ENCODE measurements at regions not wholly inside any gene's neighbourhood (a gene's known extent, or its start where the extent isn't known, plus 50 kb on each side); places are given as distances from the start of the nearest gene placed in this dataset.

- DNase-seq (ENCODE audit: low read depth), result no peak
- no peak for TF ChIP-seq CTCF (conservative IDR thresholded peaks at IDR 0.05; ENCODE audit: control insufficient read depth, insufficient read depth, low read depth, low read length)
These were observed 393.1 kb upstream of the CELF2 start for GRCh38 chr10:10624567-10624962.

DNA sequence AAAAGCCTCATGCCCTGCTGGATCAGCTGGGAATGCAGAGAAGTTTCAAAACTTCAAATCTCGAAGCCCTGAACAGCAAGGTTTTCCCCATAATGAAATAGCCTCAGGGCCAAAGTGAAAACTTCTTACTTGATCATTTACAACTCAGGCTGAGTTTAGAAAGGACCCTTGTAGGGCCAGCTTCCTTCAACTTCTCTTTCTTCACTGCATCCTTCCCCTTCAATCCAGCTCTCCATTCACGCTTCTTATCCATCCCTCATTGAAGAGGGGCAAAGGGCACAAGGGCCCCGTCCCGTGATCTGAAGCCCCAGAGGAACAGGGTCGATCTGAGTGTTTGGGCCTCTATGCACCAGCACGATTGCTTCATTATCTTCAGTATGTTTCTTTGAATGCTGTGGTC is 392.2 kb upstream of the CELF2 start:
- no peak overlapping the region for H3K4me3 ChIP-seq (ENCODE audit: control insufficient read depth, low read depth, low read length)
- no peak for TF ChIP-seq CTCF (conservative IDR thresholded peaks at IDR 0.05; ENCODE audit: control insufficient read depth, insufficient read depth, low read depth, low read length)
- DNase-seq (ENCODE audit: low read depth), result no peak

More at GRCh38 chr10:10624567-10624962, 393.1 kb upstream of the CELF2 start:
- no peak overlapping the region for H3K4me3 ChIP-seq (ENCODE audit: control insufficient read depth, low read depth, low read length)

DNA sequence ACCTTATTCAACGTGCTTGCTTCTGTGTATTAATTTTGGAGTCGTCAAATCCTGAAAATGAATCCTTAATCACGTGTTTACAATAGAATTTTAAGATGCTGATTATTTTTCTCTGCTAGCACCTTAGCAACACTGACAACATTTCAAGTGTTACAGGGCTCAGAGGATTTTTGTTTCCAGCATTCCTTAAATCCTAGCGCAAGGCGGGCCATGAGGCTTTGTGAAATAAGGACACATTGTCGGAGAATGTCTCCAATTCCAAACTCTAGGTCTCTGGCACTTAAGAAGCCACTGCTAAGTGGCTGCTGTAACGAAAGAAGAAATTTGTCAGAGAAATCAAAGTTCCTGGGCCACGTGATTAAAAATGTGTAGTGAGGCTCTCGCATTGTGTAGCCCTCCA is 390.9 kb upstream of the CELF2 start:
- DNase-seq (ENCODE audit: low read depth), result no peak
- no peak for TF ChIP-seq CTCF (conservative IDR thresholded peaks at IDR 0.05; ENCODE audit: control insufficient read depth, insufficient read depth, low read depth, low read length)
- no peak overlapping the region for H3K4me3 ChIP-seq (ENCODE audit: control insufficient read depth, low read depth, low read length)

GRCh38 chr10:10627414-10627813 is 390.3 kb upstream of the CELF2 start:
- TF ChIP-seq CTCF (conservative IDR thresholded peaks at IDR 0.05; ENCODE audit: control insufficient read depth, insufficient read depth, low read depth, low read length), result no peak
- DNase-seq (ENCODE audit: low read depth), result no peak
- H3K4me3 ChIP-seq (ENCODE audit: control insufficient read depth, low read depth, low read length), result no peak overlapping the region

DNA sequence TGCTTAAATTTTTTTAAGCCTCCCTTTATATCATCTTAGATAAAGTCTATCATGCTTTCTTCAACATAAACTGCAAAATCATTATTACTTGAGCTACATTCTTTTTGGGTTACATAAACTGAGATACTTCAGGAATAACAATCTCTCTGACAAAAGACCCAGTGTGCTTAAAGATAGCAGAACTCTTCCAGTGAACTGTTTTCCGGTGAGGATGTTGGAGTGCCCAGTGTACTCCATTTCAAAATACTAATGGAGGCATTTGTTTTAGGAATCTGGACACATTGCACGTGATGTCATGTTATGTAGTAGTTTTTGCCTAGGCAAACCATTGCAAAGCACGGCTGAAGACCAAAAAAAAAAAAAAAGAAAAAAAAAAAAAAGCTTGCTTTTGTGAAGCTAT is 388.2 kb upstream of the CELF2 start:
- DNase-seq (ENCODE audit: low read depth), result no peak
- TF ChIP-seq CTCF (conservative IDR thresholded peaks at IDR 0.05; ENCODE audit: control insufficient read depth, insufficient read depth, low read depth, low read length), result no peak
- H3K4me3 ChIP-seq (ENCODE audit: control insufficient read depth, low read depth, low read length), result no peak overlapping the region

- TF ChIP-seq CTCF (conservative IDR thresholded peaks at IDR 0.05; ENCODE audit: control insufficient read depth, insufficient read depth, low read depth, low read length), result no peak
- no peak overlapping the region for H3K4me3 ChIP-seq (ENCODE audit: control insufficient read depth, low read depth, low read length)
- DNase-seq (ENCODE audit: low read depth), result no peak
These were observed 387.4 kb upstream of the CELF2 start for GRCh38 chr10:10630281-10630680.

- no peak for DNase-seq (ENCODE audit: low read depth)
- H3K4me3 ChIP-seq (ENCODE audit: control insufficient read depth, low read depth, low read length), result no peak overlapping the region
- TF ChIP-seq CTCF (conservative IDR thresholded peaks at IDR 0.05; ENCODE audit: control insufficient read depth, insufficient read depth, low read depth, low read length), result no peak
These were observed 386.9 kb upstream of the CELF2 start for GRCh38 chr10:10630782-10631181.
